CD4-positive, alpha-beta T cell treated with Interleukin-10 for 1 hour (primary cell): ENCODE measurements at regions not wholly inside any gene's neighbourhood (a gene's known extent, or its start where the extent isn't known, plus 50 kb on each side); places are given as distances from the start of the nearest gene placed in this dataset.
"Not testable (repeated sequence)": the region's sequence is repeated elsewhere in the genome, so short reads cannot be mapped to it uniquely, and the experiment has no call there.

Experiments used
- DNase-seq: peaks from one replicate; pipeline ENCODE4 v3.0.0-alpha.2; 2020

GRCh38 chr12:114500775-114501473 is 95.0 kb upstream of the TBX5 start:
- no peak for DNase-seq

GRCh38 chr12:114500131-114500530 is 94.2 kb upstream of the TBX5 start:
- DNase-seq, result no peak

GRCh38 chr12:114499338-114499737 is 93.4 kb upstream of the TBX5 start:
- DNase-seq, result no peak

GRCh38 chr12:114491916-114492315 is 86.0 kb upstream of the TBX5 start:
- no peak for DNase-seq

- not testable (repeated sequence) for DNase-seq
These were observed 79.0 kb upstream of the TBX5 start for GRCh38 chr12:114484822-114485459.

- no peak for DNase-seq
These were observed 78.1 kb upstream of the TBX5 start for GRCh38 chr12:114483996-114484395.

GRCh38 chr12:114481200-114481535 is 75.2 kb upstream of the TBX5 start:
- DNase-seq, result no peak

- no peak for DNase-seq
These were observed 74.6 kb upstream of the TBX5 start for GRCh38 chr12:114480337-114481199.

- DNase-seq, result no peak
These were observed 73.9 kb upstream of the TBX5 start for GRCh38 chr12:114479831-114480230.

- DNase-seq, result no peak
These were observed 72.9 kb upstream of the TBX5 start for GRCh38 chr12:114478865-114479264.

GRCh38 chr12:114477989-114478395 is 72.0 kb upstream of the TBX5 start:
- DNase-seq, result no peak

GRCh38 chr12:114476159-114476558 is 70.2 kb upstream of the TBX5 start:
- DNase-seq, result no peak

- no peak for DNase-seq
These were observed 67.8 kb upstream of the TBX5 start for GRCh38 chr12:114473717-114474116.

- no peak for DNase-seq
These were observed 67.1 kb upstream of the TBX5 start for GRCh38 chr12:114473018-114473417.

- no peak for DNase-seq
These were observed 51.7 kb upstream of the TBX5 start for GRCh38 chr12:114457620-114458019.
